ENCODE measurements at regions not wholly inside any gene's neighbourhood (a gene's known extent, or its start where the extent isn't known, plus 50 kb on each side); places are given as distances from the start of the nearest gene placed in this dataset.
"Not testable (repeated sequence)": the region's sequence is repeated elsewhere in the genome, so short reads cannot be mapped to it uniquely, and the experiment has no call there.

DNA sequence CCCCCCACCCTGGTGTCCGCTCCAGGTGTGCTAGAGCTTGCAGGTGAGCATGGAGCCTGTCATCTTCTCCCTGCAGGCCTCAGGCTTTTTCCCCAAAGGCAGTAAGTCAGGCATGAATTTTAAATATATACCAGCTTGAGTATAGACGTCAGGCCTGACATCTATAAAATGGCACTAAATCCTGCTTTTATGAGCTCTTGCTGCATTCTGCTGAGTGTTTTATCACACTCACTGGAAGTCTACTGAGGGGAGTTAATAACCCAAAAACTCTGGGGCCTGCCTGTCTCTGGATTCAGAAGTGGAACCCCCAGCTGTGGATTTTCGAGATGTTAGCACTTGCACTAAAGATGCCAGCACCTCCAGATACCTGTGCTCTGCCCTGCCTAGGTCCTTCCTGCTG, 133.4 kb upstream of the TOP1 start:
- DNase-seq = no peak

DNA sequence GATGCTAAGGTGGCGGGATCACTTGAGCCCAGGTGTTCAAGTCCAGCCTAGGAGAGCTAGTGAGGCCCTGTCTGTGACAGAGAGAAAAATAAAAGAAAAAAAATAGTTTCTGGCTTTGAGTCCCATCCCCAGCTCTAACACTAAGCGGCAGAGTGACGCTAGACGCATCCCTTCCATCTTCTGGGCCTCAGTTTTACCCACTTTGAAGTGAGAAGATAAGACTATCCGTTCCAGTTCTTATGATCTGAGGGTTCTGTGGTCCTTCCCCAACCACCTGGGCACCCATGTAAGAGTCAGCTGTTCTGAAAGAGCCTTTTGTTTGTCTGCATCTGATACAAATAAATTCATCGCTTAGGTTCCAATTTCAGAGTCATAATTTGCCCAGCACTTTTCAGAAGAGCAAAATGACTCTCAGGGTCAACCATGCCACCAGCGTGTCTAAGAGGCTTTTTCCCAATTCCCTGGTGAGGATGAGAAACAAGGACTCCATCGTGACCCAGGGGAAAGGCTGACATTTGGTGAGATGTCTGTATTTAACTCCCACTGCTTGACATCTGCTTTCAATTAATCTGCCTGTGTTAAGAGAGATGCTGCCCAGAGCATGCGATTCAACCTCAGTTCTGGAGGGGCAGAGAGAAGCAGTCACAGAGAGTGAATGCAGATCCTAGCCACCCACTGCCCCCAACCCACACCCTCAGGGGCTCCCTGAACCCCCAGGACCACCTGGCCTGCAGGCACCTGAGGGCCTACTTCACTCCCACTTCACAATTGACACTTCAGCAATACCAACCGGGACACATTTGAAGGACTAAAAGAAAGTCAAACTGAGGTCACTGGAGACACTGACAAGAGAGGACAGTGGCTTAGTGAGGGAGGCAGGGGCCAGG, 131.6 kb upstream of the TOP1 start:
- no peak for DNase-seq

DNA sequence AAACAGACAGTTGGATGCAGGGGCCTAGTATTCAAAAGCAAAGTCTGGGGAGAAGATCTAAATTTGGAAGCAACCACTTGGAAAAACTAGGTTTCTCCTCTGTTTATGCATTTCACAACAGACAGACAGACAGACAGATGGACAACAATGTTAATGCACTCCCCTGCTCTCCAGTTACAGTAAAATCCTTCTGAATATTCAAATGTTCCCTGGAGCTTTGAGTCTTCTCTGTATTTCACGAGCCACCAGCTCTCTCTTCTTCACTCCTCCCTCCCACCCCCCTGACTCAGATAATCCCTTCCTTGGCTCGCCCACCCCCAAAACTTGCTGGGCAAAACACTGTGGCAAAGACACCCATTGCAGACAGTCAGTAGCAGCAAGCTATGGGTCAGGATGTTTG, 129.3 kb upstream of the TOP1 start:
- DNase-seq = no peak

DNA sequence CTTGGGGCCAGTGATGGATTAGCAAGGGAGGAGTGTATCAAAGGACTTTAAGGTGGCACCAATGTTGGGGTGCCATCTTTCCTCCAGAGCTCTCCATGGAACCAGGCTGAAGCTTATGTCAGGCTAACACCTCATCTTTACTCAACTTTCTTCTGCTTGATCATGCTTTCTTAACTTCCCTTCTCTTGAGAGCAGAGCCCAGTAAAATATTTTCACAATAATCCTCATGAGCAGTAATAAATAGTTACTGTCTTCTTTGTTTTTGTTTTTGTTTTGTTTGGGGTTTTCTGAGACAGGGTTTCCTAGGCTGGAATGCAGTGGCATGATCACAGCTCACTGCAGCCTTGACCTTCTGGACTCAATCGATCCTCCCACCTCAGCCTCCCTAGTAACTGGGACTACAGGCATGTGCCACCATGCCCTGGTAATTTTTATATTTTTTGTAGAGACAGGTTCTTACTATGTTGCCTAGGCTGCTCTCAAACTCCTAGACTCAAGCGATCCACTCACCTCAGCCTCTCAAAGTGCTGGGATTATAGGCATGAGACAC, 127.9 kb upstream of the TOP1 start:
- no peak for DNase-seq

DNA sequence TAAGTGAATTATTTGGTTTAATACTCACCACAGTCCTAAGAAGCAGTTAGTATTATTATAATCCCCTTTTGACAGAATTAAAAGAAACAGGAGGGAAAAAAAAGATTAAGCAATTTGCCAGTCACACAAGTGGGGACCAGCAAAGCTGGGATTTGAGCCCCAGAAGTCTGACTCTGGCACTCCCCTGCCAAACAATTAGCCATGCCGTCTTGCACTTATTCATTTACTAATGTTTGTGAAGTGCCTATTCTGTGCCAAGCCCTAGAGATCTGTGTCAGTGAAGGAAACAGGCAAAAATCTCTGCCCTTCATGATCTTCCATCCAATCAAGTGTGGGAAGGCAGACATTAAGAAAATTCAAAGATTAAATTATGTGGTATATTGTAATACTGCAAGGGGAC, 126.0 kb upstream of the TOP1 start:
- DNase-seq = no peak

DNA sequence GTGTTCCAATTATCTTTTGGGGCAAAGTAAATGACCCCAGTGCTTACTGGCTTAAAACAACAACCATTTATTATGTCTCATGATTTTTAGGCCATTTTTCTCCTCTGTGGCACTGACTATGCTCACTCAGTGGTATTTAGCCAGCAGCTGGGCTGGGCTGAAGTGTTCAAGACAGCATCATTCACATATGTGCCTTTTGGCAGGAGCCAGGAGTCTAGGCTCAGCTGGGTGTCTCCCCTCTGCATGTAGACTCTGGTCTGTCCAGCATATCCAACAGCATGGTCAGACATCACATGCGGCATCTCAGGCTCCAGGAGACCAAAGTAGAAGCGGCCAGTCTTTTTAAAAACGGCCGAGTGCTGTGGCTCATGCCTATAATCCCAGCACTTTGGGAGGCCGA, 120.3 kb upstream of the TOP1 start:
- no peak for DNase-seq

DNA sequence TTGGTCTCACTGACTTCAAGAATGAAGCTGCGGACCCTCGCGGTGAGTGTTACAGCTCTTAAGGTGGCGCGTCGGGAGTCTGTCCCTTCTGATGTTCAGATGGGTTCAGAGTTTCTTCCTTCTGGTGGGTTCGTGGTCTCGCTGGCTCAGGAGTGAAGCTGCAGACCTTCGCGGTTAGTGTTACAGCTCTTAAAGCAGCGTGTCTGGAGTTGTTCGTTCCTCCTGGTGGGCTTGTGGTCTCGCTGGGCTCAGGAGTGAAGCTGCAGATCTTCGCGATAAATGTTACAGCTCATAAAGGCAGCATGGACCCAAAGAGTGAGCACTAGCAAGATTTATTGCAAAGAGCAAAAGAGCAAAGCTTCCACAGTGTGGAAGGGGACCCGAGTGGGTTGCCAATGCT, 119.1 kb upstream of the TOP1 start:
- not testable (repeated sequence) for DNase-seq

DNA sequence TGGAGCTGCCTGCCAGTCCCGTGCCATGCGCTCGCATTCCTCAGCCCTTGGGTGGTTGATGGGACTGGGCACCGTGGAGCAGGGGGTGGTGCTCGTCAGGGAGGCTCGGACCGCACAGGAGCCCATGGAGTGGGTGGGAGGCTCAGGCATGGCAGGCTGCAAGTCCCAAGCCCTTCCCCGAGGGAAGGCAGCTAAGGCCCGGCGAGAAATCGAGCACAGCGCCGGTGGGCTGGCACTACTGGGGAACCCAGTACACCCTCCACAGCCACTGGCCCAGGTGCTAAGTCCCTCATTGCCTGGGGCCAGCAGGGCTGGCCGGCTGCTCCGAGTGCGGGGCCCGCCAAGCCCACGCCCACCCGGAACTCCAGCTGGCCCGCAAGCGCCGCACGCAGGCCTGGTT, 118.2 kb upstream of the TOP1 start:
- not testable (repeated sequence) for DNase-seq

DNA sequence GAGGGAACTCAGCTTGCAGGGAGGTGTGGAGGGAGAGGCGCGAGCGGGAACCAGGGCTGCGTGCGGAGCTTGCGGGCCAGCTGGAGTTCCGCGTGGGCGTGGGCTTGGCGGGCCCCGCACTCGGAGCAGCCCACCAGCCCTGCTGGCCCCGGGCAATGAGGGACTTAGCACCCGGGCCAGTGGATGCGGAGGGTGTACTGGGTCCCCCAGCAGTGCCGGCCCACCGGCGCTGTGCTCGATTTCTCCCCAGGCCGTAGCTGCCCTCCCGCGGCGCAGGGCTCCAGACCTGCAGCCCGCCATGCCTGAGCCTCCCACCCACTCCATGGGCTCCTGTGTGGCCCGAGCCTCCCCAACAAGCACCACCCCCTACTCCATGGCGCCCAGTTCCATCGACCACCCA, 117.5 kb upstream of the TOP1 start:
- DNase-seq = not testable (repeated sequence)

DNA sequence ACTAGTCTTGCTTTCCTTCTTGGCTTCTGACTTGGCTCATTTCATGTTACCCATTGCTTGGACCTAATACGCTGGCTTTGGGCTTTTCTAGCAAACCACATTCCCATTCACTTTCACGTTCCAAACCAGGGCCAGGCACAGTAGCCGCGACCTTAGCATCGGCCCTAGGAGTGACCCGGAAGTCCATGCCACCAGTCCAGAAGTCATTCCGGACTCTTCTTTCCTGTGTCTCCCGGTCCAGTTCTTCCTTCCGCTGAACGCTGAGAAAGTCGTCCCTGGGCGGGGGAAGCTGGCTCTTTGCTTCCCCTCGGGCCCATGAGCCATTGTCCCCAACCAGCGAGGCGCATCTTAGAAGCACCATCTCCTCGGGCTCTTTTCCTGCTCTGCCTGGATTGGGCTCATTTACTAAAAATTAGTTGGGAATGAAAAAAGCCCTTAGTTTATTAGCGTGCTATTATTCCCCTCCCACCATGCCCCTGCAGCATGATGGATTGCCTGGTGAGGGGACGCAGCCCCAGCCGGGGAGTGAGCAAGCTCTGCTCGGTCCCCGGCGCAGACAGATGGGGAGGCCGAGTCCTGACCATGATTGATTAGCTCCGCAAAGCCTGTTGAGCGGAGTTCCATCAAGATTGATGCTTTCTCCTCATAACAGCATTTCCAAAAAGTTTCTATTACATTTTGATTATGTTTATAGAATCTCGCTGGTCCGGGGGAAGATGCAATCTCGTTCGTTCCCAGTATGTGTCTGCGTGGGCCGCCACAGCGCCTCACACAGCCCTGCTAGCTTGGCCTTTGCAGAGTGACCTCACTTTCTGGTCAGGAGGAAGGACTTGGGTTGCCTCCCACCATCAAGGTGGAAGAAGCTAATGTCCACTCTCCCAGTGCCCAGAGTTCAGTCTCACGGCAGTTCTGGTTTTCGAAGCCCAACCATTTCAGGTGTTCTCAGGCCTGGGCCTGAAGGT, 115.1 kb upstream of the TOP1 start:
- no peak for DNase-seq

DNA sequence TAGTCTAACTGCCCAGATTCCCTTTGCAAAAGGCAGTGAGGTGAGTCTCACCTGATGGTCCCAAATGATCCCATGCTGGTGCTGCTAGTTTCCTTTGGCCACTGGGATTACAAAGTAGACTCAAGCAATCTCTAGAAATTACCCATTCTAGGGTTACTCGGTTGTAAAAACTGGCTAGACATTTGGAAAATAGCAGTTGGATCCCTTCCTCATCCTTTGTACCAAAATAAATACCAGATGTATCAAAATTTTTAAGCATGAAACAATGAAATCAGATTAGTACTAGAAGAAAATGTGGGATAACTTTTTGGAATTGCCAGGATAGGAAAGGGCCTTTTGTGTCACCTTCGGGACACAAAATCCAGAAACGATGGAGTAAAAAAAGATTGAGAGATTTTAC, 112.9 kb upstream of the TOP1 start:
- DNase-seq = no peak

DNA sequence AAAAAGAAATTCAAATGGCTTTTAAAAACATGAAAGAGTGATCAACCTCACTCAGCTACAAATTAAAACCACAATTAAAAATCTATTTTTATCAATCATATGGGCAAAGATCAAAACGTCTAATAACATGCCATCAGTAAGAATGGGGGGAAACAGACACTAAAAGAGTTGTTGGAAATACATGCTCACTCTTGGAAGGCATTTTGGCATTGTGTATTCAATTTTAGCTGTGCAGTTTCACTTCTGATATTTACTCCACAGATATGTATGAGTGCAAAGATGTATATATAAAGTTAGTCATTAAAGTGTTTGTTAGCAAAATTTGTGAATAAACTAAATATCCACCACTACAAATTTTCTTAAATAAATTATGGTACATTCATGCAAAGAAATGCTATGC, 112.3 kb upstream of the TOP1 start:
- DNase-seq = no peak

DNA sequence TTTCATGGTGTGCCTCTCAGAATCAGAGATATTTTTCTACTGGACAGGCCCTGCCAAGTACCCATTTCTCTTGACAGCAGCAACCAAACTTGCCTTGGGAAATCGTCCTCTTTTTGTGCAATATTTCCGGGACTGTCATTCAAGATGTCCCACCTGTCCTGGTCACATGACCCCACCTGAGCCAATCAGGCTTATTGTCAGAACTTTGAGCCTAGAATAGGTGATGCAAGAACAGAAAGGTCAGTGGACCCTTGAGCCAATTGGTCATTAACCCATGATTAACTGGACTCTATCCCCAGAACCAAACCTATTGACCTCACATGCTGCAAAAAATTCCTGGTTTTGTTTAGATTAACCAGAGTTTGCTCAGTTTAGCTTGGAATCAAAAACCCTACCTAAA, 108.3 kb upstream of the TOP1 start:
- DNase-seq = no peak

DNA sequence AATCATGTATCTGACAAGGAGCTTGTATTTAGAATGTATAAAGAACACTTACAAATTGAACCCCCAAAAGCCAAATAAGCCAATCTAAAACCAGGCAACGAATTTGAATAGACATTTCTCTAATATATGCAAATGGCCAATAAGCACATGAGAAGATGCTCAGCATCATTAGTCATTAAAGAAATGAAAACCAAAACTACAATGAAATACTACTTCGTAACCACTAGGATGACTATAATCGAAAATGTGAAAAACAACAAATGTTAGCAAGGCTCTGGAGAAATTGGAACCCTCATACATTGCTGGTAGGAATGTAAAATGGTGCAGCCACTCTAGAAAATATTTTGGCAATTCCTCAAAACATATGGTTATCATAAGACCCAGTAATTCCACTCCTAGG, 105.8 kb upstream of the TOP1 start:
- DNase-seq = no peak

DNA sequence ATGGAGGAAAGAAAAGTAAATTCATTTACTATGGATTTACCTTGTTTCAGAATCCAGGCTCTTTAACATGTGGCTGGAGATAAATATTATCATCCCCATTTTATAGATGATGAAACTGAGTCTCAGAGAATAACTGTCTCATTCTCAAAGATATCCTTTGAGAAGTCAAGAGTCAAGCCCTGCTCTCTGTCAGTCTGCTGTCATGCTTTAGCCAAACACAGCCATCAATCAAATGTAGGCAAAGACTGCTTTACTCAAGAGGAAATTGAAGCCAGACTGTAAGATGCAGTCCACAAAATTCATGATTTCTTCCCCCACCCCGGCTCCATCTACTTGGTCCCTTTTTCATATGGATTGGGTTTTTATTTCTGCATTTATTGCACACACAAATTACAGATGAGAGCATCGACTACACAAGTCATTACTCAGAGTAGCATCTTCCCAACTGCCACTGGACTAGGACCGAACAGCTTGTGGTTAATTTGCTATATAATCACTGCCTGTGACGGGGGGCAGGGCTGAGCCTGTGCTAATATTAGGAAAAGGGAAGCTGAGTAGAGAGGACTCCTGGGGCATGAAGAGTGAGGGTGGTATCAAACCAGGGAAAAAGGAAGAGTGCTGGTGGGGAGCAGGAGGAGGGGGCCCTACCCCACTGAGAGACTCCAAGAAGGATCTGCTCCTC, 102.7 kb upstream of the TOP1 start:
- DNase-seq = no peak

DNA sequence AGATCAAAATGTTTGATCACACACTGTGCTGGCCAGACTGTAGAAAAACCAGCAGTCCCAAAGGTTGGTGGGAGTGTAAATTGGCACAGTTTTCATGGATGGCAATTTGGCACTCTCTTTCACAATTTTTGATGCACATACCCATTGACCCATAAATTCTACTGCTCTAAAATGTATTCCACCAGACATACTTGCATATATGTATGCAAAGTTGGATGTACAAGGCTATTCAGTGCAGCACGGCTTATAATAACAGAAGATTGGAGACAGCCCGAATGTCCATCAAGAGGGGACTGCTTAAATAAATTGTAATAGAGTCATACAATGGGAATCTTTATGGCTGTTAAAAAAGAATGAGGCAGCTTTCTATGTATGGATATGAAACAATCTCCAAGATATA, 101.7 kb upstream of the TOP1 start:
- DNase-seq = no peak

DNA sequence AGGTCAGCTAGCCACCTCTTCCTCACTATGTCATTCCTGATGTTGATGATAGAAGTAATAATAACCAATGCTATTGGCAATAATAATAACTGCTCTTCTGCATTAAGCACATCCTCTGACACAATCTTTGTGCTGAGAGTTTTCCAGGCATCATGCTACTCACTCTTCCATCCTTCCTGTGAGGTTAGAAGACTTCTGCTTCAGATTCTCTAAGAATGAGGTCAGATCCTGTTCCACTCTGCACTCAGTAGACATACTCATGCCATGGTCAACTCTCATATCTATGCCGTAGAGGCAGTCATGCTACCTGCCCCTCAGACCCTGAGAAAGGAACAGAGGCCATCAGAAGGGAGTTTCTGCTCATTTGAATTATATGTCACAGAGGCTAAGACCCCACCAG, 98.1 kb upstream of the TOP1 start:
- DNase-seq = no peak

DNA sequence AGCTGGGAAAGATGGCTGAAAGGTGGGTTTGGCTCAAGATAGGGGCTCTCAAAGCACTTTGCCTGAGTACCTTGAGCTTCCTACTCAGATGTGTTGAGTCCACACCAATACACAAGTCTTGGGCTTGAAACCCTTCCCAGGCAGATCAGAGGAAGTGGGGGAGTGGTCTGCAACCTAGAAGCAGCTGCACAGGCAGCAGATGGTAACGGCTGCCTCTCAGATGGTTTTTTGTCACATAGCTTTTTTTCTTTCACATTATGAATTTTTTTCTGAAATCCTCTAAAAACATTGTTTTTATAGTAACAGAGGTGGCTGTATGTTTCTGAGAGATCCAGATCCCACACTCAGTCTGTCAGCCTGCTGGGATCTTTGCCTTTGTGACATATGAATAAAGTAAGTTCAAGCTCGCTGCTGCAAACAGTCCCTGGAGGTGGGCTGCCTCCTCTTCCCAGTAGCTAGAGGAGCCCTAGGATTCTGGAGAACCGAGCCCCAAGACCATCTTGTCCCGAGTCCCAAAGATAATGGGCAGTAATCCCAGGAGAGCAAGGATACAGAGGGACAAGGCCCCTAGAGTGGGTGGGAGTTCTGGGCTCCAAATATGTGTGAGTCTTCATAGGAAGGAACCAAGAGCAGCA, 97.1 kb upstream of the TOP1 start:
- no peak for DNase-seq

DNA sequence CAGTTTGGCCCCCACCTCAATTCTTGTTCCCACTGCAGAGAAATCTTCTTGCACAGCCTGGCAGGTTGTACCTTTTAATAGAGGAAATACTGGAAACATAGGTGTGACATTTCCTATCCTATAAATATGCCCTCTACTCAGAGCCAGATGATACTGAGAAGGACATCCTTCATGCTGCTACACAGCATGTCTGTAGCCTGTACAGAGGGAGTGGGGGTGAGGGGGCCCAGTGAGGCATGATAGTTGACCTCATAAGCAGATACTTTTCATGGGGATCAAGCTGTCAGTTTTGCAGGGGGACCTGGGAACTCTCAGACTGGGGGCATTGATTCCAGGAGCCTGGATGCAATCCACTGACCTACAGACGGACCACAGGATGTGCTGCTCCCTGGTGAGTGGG, 96.2 kb upstream of the TOP1 start:
- DNase-seq = no peak

DNA sequence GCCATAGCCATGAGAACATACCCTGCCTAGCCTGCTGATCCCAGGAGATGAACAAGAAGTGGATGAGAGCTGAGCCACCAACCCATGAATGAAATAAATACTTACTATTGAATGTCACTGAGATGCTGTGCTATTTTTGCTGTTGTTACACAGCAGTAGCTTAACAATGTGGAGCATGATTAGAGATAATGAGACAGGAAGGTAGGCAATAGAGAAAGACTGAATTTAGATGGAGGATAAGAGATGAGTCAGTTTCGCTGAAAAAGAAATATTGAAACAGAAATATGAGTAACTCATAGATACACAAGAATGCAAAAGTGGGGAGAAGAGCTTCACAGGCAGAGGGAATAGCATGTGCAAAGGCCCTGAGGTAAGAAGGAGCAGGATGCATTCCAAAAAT, 94.9 kb upstream of the TOP1 start:
- no peak for DNase-seq

DNA sequence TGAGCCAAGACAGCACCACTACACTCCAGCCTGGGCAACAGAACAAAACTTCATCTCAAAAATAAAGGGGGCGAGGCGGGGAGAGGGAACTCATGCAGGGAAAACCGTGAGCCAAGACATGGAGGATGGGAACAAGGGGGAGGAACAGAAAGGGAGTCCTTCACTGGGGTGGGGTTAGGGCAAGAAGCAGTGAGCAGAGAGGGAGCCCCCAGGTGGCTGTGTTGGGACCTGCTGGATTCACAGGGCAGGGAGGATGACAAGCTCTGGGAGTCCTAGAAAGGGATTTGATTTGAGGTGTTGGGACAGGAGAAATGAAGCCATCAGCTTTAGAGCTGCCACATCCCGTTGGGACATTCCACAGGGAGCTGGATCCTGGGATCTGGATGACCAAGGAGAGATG, 90.6 kb upstream of the TOP1 start:
- no peak for DNase-seq

DNA sequence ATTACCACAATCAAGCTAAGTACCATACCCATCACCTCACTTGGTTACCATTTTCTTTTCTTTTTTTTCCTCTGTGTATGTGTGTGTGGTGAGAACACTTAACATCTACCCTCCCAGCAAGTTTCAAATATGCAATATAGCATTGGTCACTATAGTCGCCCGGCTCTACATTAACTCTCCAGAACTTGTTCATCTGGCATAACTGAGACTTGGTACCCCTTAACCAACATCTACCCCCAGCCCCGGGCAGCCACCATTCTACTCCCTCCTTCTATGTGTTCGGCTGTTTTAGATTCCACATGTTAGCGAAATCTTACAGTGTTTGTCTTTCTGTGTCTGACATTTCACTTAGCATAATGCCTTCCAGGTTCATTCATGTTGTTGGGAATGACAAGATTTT, 89.0 kb upstream of the TOP1 start:
- no peak for DNase-seq

DNA sequence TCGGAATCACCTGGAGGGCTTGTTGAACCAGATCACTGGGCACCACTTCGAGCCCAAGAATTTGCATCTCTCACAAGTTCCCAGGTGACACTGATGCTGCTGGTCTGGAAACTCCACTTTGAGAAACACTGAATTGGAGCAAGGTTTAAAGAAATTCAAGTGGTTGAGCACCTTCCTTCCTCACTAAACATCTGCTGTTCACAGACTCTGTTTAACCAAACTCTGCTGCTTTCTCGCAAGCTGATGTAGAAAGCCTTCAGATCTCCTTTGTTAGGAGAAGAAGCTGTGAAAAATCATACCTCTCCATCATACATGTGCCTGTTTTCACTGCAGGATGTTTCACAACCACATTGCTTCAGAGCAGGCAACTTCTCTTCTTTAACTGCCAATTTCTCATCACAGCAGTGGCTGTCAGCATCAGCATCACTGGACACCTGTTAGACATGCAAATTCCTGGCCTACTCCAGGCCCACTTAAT, 87.5 kb upstream of the TOP1 start:
- DNase-seq = no peak

Data from NCI-H510A (cell line).